Endothelial cell of hepatic sinusoid (primary cell): ENCODE measurements at regions not wholly inside any gene's neighbourhood (a gene's known extent, or its start where the extent isn't known, plus 50 kb on each side); places are given as distances from the start of the nearest gene placed in this dataset.
"Not testable (repeated sequence)": the region's sequence is repeated elsewhere in the genome, so short reads cannot be mapped to it uniquely, and the experiment has no call there.

Experiments used
- in situ Hi-C: cut with HindIII; loops from 2 replicates; pipeline ENCODE4 v1.10.0; 2017; ENCODE audit warnings: low sequenced_read_pairs

GRCh38 chr2:49687918-49688317, 533.6 kb upstream of the FSHR start:
- in situ Hi-C loops, result no loop called here

DNA sequence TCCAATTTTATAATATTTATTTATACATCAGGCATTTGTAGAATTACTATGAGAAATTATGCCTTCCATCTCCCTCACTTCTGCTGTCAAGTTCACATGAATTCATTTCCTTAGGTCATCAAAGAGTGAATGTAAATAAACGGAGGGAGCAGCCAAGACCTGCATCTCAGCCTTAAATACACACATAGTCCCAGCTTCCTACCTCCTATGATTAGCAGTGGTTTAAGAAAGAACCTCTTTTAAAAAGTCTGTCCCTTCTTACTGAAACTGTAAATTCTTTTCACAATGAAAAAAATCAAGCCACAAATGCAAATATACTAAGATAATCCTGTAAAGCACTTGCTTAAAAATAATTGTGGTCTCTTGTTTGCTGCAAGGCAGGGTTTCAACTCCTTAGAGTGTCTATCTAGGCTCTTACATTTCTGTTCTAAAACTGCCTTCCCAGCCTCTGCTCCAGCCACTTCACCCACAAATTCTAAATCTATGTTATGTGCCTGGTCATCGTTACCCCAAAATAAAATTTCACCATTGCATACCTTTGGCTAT, 532.7 kb upstream of the FSHR start:
- in situ Hi-C loops, result no loop called here

DNA sequence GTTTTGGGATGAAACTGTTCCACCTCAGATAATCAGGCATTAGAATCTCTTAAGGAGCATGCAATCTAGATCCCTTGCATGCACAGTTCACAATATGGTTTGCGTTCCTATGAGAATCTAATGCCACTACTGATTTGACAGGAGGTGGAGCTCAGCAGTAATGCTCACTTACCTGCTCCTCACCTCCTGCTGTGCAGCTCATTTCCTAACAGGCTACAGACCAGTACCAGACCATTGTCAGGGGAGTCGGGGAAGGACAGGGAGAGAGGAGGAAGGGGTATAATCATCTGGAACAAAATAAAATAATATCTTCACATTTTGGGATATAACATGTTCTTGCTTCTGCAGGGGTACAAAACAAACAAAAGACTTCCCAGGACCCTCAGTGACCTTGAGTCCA, 532.0 kb upstream of the FSHR start:
- in situ Hi-C loops, result no loop called here

- in situ Hi-C loops, result no loop called here
These were observed 522.9 kb upstream of the FSHR start for GRCh38 chr2:49677227-49677626.

GRCh38 chr2:49664827-49665226, 510.5 kb upstream of the FSHR start:
- in situ Hi-C loops, result no loop called here

DNA sequence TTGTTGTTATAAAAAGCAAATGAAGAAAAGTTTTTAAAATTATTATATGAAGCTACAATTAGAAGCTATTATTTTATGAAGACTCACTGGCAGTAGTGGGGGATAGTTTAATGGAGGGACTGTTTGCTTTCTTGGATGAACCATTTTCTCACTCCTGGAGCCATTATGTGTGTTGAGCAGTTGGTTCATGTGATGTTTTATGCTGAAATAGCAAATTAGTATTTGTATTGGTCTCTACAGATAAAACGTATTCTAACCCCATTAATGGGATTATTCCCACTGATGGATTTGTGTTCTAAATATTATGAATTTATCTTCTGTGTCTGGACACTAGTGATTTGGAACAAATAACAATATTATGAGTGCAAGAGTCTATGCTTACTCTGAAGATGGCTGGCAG, 507.5 kb upstream of the FSHR start:
- in situ Hi-C loops, result no loop called here

GRCh38 chr2:49656853-49657252, 502.5 kb upstream of the FSHR start:
- in situ Hi-C loops, result no loop called here

DNA sequence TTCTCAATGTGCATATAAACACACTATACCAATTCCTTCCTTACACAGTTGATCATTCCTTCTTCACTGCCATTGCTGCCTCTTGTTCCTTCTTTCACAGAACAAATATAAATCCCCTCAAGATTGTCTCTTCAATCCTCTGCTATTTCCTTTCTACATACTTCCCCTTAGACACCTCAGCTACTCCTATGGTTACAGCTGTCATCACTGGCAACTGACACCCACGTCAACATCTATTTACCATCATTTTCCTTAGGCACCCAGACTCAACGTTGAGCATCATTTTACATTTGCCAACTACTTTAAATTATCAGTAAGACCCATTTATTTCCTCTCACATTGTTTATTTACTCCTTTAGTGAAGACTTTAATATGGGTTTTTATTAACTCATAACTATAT, 488.8 kb upstream of the FSHR start:
- in situ Hi-C loops, result no loop called here

DNA sequence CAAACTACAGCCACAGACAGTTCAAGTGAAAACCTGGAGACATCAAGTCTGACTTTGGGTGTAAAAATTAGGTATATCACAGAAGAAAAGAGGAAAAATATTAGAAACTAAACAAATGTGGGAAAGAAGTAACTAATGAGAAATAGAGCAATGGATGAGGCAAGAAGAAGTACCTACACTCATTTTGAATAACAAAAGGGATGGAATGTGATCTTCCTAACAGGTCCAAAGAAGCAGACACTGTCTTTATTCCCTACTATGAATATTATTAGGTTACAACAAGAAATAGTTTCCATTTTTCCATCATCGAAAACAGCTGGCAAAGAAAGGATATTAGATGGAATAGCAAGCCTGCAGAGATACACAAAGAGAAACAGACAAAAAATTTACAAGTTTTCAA, 486.3 kb upstream of the FSHR start:
- in situ Hi-C loops, result no loop called here

DNA sequence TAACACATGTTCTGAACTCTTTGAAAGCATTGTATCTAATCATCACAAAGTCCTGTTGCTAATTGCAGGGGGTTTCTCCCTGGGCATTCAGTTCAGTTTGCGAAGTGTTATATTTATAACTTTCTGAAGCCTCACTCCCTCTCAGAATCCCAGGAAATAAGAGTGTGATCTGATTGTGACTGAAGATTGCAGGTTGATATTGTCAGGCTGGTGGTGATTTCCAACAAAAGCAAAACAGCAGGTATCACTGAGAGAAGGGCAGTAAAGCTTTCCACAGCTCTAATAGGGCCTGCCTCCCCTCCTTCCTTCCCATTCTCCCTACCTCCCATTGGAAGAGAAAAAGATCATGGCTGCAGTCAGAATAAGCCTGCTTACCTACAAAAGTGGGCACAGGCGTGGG, 466.7 kb upstream of the FSHR start:
- in situ Hi-C loops, result no loop called here

GRCh38 chr2:49619804-49620203, 465.5 kb upstream of the FSHR start:
- in situ Hi-C loops, result no loop called here

DNA sequence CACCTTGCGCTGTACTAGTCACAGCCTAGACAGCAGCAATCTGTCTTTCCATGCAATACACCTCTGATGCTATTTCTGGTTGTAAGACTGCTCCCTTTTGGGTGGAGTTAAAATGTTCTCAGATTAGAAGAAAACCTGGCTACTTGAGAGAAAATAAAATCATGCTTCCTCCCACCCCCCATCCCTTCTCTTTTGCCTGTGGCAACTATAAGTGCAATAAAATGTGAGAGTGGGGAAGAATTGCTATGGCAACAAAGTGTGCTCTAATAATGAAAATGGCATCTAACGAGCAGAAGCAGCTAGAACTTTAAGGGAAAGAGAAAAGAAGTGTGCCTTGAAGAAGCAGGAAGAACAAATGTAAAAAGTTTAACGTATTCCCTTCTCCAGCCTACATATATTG, 464.2 kb upstream of the FSHR start:
- in situ Hi-C loops, result no loop called here

DNA sequence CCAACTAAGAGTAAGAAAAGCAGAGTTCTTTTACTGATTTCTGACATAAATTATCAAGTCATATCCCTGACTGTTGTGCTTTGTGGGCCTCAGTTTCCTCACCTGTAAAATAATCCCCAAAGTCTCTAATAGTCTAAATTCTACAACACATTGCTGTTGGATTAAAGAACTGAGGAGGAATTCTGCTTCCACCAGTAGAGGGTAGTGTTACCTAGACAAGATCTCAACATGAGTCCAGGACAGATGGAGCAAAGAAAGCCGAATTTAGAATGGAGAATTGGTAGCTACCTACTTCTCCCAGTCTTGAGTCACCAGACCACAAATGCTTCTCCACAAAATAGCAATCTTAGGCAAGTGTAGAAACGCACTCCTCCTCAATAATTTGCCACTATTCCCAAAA, 462.5 kb upstream of the FSHR start:
- in situ Hi-C loops, result no loop called here

GRCh38 chr2:49611796-49612195, 457.5 kb upstream of the FSHR start:
- in situ Hi-C loops, result not testable (repeated sequence)

DNA sequence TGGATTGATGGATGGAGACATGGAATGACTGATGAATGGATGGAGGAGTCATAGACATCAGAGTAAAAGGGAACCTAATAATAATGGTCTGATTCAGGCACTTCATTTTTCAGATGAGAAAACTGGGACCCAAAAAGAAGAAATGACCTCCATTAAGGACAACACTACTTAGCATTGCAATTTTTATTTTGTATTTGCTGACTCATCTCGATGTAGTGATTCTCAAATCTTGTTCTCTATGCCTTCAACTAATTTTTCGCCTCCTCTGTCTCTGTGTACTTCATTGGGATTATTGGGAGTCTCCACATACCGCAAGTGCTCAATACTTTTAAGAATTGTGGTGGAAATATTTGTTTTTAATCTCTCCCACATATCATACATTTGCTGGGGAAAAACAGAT, 446.2 kb upstream of the FSHR start:
- in situ Hi-C loops, result no loop called here

- in situ Hi-C loops, result no loop called here
These were observed 443.9 kb upstream of the FSHR start for GRCh38 chr2:49598231-49598630.

DNA sequence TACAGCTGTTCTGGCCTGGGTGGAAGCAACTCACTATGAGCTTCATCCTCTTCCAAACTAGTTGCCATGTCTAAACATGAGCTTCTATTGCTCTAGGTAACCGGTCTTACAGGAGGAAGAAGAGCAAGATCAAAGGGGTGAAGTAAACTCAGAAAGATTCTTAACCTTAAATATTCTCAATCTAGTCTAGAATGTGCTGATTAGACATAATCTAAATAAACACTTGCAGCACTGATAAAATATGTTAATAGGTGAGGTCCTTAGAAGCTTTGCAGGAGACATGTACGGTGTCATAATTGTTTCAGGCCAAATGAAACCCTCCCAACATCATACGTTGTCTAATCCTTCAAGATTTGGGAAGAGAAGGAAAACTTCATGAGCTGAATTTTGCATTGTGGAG, 431.6 kb upstream of the FSHR start:
- in situ Hi-C loops, result no loop called here

DNA sequence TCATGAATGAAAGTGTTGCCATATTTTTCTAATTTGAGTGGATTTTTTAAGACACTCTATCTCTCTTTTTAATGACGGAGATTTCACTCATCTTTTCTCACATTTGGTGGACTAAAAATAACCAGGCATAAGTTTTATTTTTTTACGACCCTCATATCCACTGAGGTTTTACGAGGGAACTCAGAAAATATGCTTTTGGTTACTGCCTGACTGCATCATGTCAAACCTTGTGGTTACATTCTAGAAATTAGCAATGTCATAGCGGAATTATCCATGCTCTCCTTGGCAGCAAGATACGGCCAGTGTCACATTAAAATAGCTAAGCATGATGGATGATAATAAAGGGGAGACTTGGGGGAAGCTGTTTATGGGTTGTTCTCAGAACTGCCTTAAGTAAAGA, 428.6 kb upstream of the FSHR start:
- in situ Hi-C loops, result no loop called here

DNA sequence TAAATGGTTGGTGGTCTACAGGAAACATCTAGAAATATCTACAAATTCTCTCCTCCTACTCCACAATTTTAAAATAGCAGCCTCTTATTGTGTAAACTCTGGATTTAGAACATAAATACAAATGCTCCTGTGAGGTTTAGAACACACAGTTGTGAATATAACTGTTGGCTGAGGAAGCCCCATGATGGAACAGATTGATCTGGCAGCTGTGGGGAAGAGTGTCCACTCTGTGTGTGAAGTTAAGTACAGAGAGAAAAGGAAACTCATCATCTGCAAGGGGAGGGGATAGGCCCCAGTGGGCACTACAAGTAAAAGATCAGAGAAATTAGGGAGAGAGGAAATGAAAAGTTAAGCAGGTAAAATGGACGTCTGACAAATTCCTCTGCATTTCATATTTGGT, 422.7 kb upstream of the FSHR start:
- in situ Hi-C loops, result no loop called here

- in situ Hi-C loops, result no loop called here
These were observed 414.9 kb upstream of the FSHR start for GRCh38 chr2:49569176-49569575.

DNA sequence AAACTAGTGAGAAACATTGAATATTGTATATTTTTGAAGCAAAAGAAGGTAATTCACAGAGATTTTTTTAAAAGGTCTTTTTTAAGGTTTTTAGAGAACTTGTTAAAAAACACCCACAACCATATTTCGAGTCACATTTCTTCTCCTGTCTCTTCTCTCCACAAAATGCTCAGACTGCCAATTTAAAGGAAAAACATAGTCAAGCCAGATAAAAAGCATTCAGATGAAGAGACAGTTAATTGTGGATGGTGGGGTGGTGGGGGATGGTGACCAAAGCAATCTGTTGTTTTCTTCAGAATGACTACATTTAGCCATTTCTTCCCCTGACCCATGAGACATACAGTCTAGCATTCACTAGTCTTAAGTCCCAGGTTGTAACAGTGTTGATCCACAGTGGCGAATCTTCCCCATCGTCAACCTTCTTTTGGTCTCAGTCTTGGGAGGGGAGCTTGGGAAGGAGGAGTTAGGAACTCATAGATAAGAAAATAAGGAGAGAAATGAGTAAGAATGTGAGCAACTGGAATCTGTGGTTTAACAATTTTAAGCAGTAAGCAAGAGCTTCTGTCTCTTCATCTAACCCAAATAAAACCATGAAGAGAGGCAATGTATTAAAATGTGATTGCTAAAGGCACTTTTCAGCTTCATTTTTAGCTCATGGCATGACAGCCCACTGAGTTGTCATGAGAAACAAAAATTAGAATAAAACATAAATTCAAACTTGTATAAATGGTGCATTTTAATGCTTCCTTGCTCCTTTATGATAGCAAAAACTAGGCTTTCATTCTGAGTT, 413.7 kb upstream of the FSHR start:
- in situ Hi-C loops, result no loop called here

DNA sequence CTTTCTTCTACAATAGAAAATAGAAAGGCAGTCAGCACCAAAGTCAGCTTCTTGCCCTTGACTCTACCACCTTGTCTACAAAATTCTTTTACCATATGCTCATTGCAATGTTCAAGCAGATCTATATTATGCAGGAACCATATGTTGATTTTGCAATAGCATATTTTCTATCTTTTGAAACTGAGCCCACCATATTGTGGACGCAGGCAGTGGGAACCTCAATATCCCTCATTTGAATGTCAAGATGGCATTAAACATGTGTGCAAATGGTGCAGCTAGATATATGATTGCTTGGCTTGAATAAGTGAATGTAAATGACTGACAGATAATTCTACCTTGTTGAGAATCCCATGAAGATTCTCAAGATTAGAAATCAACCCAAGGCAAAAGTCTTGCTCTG, 412.7 kb upstream of the FSHR start:
- in situ Hi-C loops, result no loop called here

GRCh38 chr2:49553658-49554057, 399.3 kb upstream of the FSHR start:
- in situ Hi-C loops, result no loop called here
